ENCODE measurements at regions not wholly inside any gene's neighbourhood (a gene's known extent, or its start where the extent isn't known, plus 50 kb on each side); places are given as distances from the start of the nearest gene placed in this dataset.

- no peaks in the 10 kb centered on the region for H3K23me2 ChIP-seq (ENCODE audit: insufficient read length, low read depth, low read length, poor library complexity, severe bottlenecking)
- no peak overlapping the region for H2BK12ac ChIP-seq (ENCODE audit: insufficient read length, low read depth, low read length)
- H4K8ac ChIP-seq (replicated peaks; ENCODE audit: insufficient read length, low read depth, low read length), result no peak overlapping the region
- no peak overlapping the region for H3K4me3 Mint-ChIP-seq
- H3K27ac ChIP-seq (ENCODE audit: insufficient read length, low read depth, low read length), result no peak overlapping the region
- H3K56ac ChIP-seq (ENCODE audit: insufficient read length, low read depth, low read length), result no peak overlapping the region
- H3K4me1 Mint-ChIP-seq, result peaks cover 4% of the 10 kb centered on the region in 2 experiments; a peak in 1 of 4 replicates
- H4K91ac ChIP-seq (ENCODE audit: insufficient read length, low read depth, low read length), result no peak overlapping the region
- H2BK120ac ChIP-seq (ENCODE audit: low read depth, low read length, poor library complexity, severe bottlenecking), result no peak overlapping the region
- H4K5ac ChIP-seq (ENCODE audit: insufficient read length, low read depth, low read length), result no peak overlapping the region
- no peaks in the 10 kb centered on the region for H4K20me1 ChIP-seq (ENCODE audit: control insufficient read depth, insufficient read depth, insufficient read length)
- H3K36me3 Mint-ChIP-seq (ENCODE audit: insufficient read depth in 1 of 3, low read depth in 3 of 3), result no peaks in the 10 kb centered on the region
- no peak overlapping the region for H2BK5ac ChIP-seq (ENCODE audit: insufficient read length, low read length)
- H3K79me2 ChIP-seq (ENCODE audit: insufficient read depth, low read length), result no peaks in the 10 kb centered on the region
- no peak overlapping the region for H3K18ac ChIP-seq (ENCODE audit: insufficient read length, low read depth, low read length)
- H3K79me1 ChIP-seq (ENCODE audit: insufficient read depth, low read depth, low read length, poor library complexity, severe bottlenecking), result no peaks in the 10 kb centered on the region
- no peak overlapping the region for H3T11ph ChIP-seq (ENCODE audit: low read length)
- no peak overlapping the region for H3K14ac ChIP-seq (ENCODE audit: insufficient read depth, low read length)
- no peak overlapping the region for H3K4ac ChIP-seq (ENCODE audit: low read depth, low read length)
- no peak overlapping the region for H3K27ac Mint-ChIP-seq
- no peaks in the 10 kb centered on the region; a peak in 1 of 5 replicates for H3K9me3 Mint-ChIP-seq
- no peak overlapping the region for H2AFZ ChIP-seq (ENCODE audit: low read length)
- no peak for DNase-seq
- H3K4me2 ChIP-seq (ENCODE audit: insufficient read depth, insufficient read length, low read length), result no peak overlapping the region
- H3K4me1 ChIP-seq (ENCODE audit: insufficient read depth, low read length), result no peaks in the 10 kb centered on the region
- no CpG with 5 or more reads among the region's 1 CpG for WGBS (ENCODE audit: extremely low coverage, insufficient read length, low lambda C conversion rate)
- H3K27me3 Mint-ChIP-seq (ENCODE audit: low read depth), result peaks cover 3% of the 10 kb centered on the region
- H2AK5ac ChIP-seq (ENCODE audit: insufficient read length, low read length), result no peak overlapping the region
- no peak overlapping the region for H3K9ac ChIP-seq (ENCODE audit: extremely low read depth, insufficient read length, low read length)
- no peaks in the 10 kb centered on the region for H3K9me3 ChIP-seq (ENCODE audit: control insufficient read depth, low read depth, low read length)
- no peak overlapping the region for H2BK15ac ChIP-seq (ENCODE audit: low read depth, low read length)
- H2BK20ac ChIP-seq (ENCODE audit: low read depth, low read length, poor library complexity, severe bottlenecking), result no peak overlapping the region
- H3K27me3 ChIP-seq (ENCODE audit: insufficient read depth, low read length), result no peaks in the 10 kb centered on the region
- no peak overlapping the region for H3K23ac ChIP-seq (ENCODE audit: insufficient read length, low read depth, low read length)
- TF ChIP-seq, protein P1, sequence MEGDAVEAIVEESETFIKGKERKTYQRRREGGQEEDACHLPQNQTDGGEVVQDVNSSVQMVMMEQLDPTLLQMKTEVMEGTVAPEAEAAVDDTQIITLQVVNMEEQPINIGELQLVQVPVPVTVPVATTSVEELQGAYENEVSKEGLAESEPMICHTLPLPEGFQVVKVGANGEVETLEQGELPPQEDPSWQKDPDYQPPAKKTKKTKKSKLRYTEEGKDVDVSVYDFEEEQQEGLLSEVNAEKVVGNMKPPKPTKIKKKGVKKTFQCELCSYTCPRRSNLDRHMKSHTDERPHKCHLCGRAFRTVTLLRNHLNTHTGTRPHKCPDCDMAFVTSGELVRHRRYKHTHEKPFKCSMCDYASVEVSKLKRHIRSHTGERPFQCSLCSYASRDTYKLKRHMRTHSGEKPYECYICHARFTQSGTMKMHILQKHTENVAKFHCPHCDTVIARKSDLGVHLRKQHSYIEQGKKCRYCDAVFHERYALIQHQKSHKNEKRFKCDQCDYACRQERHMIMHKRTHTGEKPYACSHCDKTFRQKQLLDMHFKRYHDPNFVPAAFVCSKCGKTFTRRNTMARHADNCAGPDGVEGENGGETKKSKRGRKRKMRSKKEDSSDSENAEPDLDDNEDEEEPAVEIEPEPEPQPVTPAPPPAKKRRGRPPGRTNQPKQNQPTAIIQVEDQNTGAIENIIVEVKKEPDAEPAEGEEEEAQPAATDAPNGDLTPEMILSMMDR (conservative IDR thresholded peaks at IDR 0.05), result no peak
These were observed 275.5 kb downstream of the MEF2C start for GRCh38 chr5:88607492-88607891.
